ENCODE measurements at regions not wholly inside any gene's neighbourhood (a gene's known extent, or its start where the extent isn't known, plus 50 kb on each side); places are given as distances from the start of the nearest gene placed in this dataset.

DNA sequence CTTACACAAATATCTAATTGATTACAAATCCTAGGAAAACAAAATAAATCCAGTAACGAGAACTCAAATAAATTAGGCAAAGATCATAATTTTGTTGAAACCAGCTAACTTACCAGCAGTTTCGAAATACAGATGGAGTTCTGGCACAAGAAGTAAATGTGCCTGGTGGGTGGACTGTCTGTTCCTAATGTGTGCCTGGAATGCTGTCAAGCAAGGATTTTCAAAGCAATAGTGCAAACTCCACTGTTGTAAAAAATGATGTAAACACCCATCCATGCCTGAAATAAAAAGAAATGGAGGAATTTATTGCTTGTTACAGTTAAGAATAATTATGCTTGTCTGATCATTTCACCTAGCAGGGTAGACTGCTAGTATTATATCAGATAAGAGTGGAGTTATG is 423.9 kb upstream of the MAP2 start:
- H3K27me3 ChIP-seq (ENCODE audit: control insufficient read depth, extremely low read depth, insufficient read depth, low read length) = no peaks in the 10 kb centered on the region
- H3K9me1 ChIP-seq (ENCODE audit: control insufficient read depth, extremely low read depth, insufficient read depth, low read length) = no peaks in the 10 kb centered on the region
- no peak overlapping the region for H3K9ac ChIP-seq (ENCODE audit: control insufficient read depth, extremely low read depth, insufficient read depth, low read length)
- no peaks in the 10 kb centered on the region for H4K20me1 ChIP-seq (ENCODE audit: control insufficient read depth, extremely low read depth, insufficient read depth, low read length)
- H2AFZ ChIP-seq (ENCODE audit: control insufficient read depth, low read length) = no peak overlapping the region
- no peaks in the 10 kb centered on the region for H3K36me3 ChIP-seq (ENCODE audit: control insufficient read depth in 2 of 2, extremely low read depth in 1 of 2, insufficient read depth in 2 of 2, low read length in 2 of 2)
- H3K9me3 ChIP-seq (ENCODE audit: control insufficient read depth, low read depth, low read length) = no peaks in the 10 kb centered on the region
- H3K4me1 ChIP-seq (ENCODE audit: control insufficient read depth, extremely low read depth, insufficient read depth, low read length) = no peaks in the 10 kb centered on the region
- no peak overlapping the region for H3K4me2 ChIP-seq (ENCODE audit: control insufficient read depth, extremely low read depth, insufficient read depth, low read depth, low read length)
- FAIRE-seq (peak; percentile 39), DNase-seq (ENCODE audit: low read depth, low spot score) (no peak)
- no peak for TF ChIP-seq CTCF (optimal IDR thresholded peaks at IDR 0.05 in 1 of 3, IDR thresholded peaks at IDR 0.05 in 1 of 3, conservative IDR thresholded peaks at IDR 0.05 in 1 of 3; ENCODE audit: extremely low read depth in 1 of 3, insufficient read depth in 2 of 3, low read length in 3 of 3)
- TF ChIP-seq EZH2 (IDR thresholded peaks at IDR 0.05; ENCODE audit: low read length) = no peak
- H3K79me2 ChIP-seq (ENCODE audit: control insufficient read depth, insufficient read depth, low read length) = no peaks in the 10 kb centered on the region
- dilution Hi-C loops (cut with MboI; ENCODE audit: extremely low pct_ligation_motif_present, low sequenced_read_pairs) = no loop called here
- H3K4me3 ChIP-seq (ENCODE audit: control insufficient read depth in 2 of 3, extremely low read depth in 1 of 3, insufficient read depth in 2 of 3, low read depth in 1 of 3, low read length in 3 of 3) = no peak overlapping the region
- H3K27ac ChIP-seq (ENCODE audit: control insufficient read depth, insufficient read depth, low read length) = no peak overlapping the region

GRCh38 chr2:209002054-209002453 is 421.8 kb upstream of the MAP2 start:
- FAIRE-seq (no peak), DNase-seq (ENCODE audit: low read depth, low spot score) (no peak)
- H3K4me3 ChIP-seq (ENCODE audit: control insufficient read depth in 2 of 3, extremely low read depth in 1 of 3, insufficient read depth in 2 of 3, low read depth in 1 of 3, low read length in 3 of 3) = no peak overlapping the region
- dilution Hi-C loops (cut with MboI; ENCODE audit: extremely low pct_ligation_motif_present, low sequenced_read_pairs) = no loop called here
- no peak overlapping the region for H3K4me2 ChIP-seq (ENCODE audit: control insufficient read depth, extremely low read depth, insufficient read depth, low read depth, low read length)
- H4K20me1 ChIP-seq (ENCODE audit: control insufficient read depth, extremely low read depth, insufficient read depth, low read length) = no peaks in the 10 kb centered on the region
- H3K9me3 ChIP-seq (ENCODE audit: control insufficient read depth, low read depth, low read length) = no peaks in the 10 kb centered on the region
- no peaks in the 10 kb centered on the region for H3K79me2 ChIP-seq (ENCODE audit: control insufficient read depth, insufficient read depth, low read length)
- H2AFZ ChIP-seq (ENCODE audit: control insufficient read depth, low read length) = no peak overlapping the region
- H3K4me1 ChIP-seq (ENCODE audit: control insufficient read depth, extremely low read depth, insufficient read depth, low read length) = no peaks in the 10 kb centered on the region
- no peak for TF ChIP-seq CTCF (optimal IDR thresholded peaks at IDR 0.05 in 1 of 3, IDR thresholded peaks at IDR 0.05 in 1 of 3, conservative IDR thresholded peaks at IDR 0.05 in 1 of 3; ENCODE audit: extremely low read depth in 1 of 3, insufficient read depth in 2 of 3, low read length in 3 of 3)
- TF ChIP-seq EZH2 (IDR thresholded peaks at IDR 0.05; ENCODE audit: low read length) = no peak
- no peak overlapping the region for H3K9ac ChIP-seq (ENCODE audit: control insufficient read depth, extremely low read depth, insufficient read depth, low read length)
- H3K27me3 ChIP-seq (ENCODE audit: control insufficient read depth, extremely low read depth, insufficient read depth, low read length) = no peaks in the 10 kb centered on the region
- no peak overlapping the region for H3K27ac ChIP-seq (ENCODE audit: control insufficient read depth, insufficient read depth, low read length)
- no peaks in the 10 kb centered on the region for H3K36me3 ChIP-seq (ENCODE audit: control insufficient read depth in 2 of 2, extremely low read depth in 1 of 2, insufficient read depth in 2 of 2, low read length in 2 of 2)
- H3K9me1 ChIP-seq (ENCODE audit: control insufficient read depth, extremely low read depth, insufficient read depth, low read length) = no peaks in the 10 kb centered on the region

All from keratinocyte (primary cell).